Left ventricle myocardium inferior (tissue), 1 donor: ENCODE measurements at regions not wholly inside any gene's neighbourhood (a gene's known extent, or its start where the extent isn't known, plus 50 kb on each side); places are given as distances from the start of the nearest gene placed in this dataset.

Experiments used
- DNase-seq: peaks from one replicate; pipeline ENCODE4 v3.0.0-alpha.2; 2020
- H3K27ac ChIP-seq: fragments of 200-600 bp; replicated peaks from 2 replicates; pipeline ENCODE4 v1.8.0; 2021
- H3K27me3 ChIP-seq: fragments of 200-600 bp; 2 replicates; pipeline ENCODE4 v1.8.0; 2021; ENCODE audit warnings: low read depth
- H3K36me3 ChIP-seq: fragments of 200-600 bp; 2 replicates; pipeline ENCODE4 v1.8.0; 2021
- H3K4me1 ChIP-seq: fragments of 200-600 bp; 2 replicates; pipeline ENCODE4 v1.8.0; 2021
- H3K4me3 ChIP-seq: fragments of 200-600 bp; 2 replicates; pipeline ENCODE4 v1.8.0; 2021; ENCODE audit warnings: mild to moderate bottlenecking, moderate library complexity
- H3K9me3 ChIP-seq: fragments of 200-600 bp; replicated peaks from 2 replicates; pipeline ENCODE4 v1.8.0; 2021
- CTCF ChIP-seq: fragments of 200-600 bp; IDR thresholded peaks from 2 replicates; pipeline ENCODE4 v1.8.0; 2021; ENCODE audit warnings: antibody characterized with exemption, mild to moderate bottlenecking, borderline replicate concordance
- intact Hi-C: fragments of 100-400 bp; cut with micrococcal nuclease; formaldehyde crosslinking; loops from one replicate; pipeline ENCODE4 v1.11.0; 2022
- donor health status: DM: no; HTN: yes; CAD: no; lungs with severe emphysema.

GRCh38 chr10:3366735-3367405 lies 194.3 kb upstream of the PITRM1 start:
- TF ChIP-seq CTCF: no peak
- intact Hi-C loops: no loop called here
- Histone ChIP-seq H3K4me1 (no peaks in the 10 kb centered on the region), H3K36me3 (no peaks in the 10 kb centered on the region), H3K27me3 (no peaks in the 10 kb centered on the region), H3K4me3 (no peak overlapping the region), H3K9me3 (peaks cover 4% of the 10 kb centered on the region), H3K27ac (no peak overlapping the region)
- no peak for DNase-seq

GRCh38 chr10:3366043-3366442 lies 193.5 kb upstream of the PITRM1 start:
- intact Hi-C loops: no loop called here
- Histone ChIP-seq H3K27ac (no peak overlapping the region), H3K27me3 (no peaks in the 10 kb centered on the region), H3K4me1 (no peaks in the 10 kb centered on the region), H3K4me3 (no peak overlapping the region), H3K9me3 (peaks cover 13% of the 10 kb centered on the region), H3K36me3 (no peaks in the 10 kb centered on the region)
- no peak for TF ChIP-seq CTCF
- no peak for DNase-seq

GRCh38 chr10:3365630-3366029 lies 193.0 kb upstream of the PITRM1 start:
- no peaks in the 10 kb centered on the region for H3K36me3 ChIP-seq
- no peak overlapping the region for H3K4me3 ChIP-seq
- no peak overlapping the region for H3K27ac ChIP-seq
- H3K4me1 ChIP-seq: no peaks in the 10 kb centered on the region
- H3K27me3 ChIP-seq: no peaks in the 10 kb centered on the region
- intact Hi-C loops: no loop called here
- no peak for TF ChIP-seq CTCF
- DNase-seq: no peak
- peaks cover 14% of the 10 kb centered on the region for H3K9me3 ChIP-seq

GRCh38 chr10:3364768-3365480 lies 192.3 kb upstream of the PITRM1 start:
- H3K36me3 ChIP-seq: no peaks in the 10 kb centered on the region
- intact Hi-C loops: no loop called here
- H3K4me3 ChIP-seq: no peak overlapping the region
- H3K9me3 ChIP-seq: peaks cover 14% of the 10 kb centered on the region
- H3K27me3 ChIP-seq: no peaks in the 10 kb centered on the region
- no peak overlapping the region for H3K27ac ChIP-seq
- H3K4me1 ChIP-seq: no peaks in the 10 kb centered on the region
- no peak for DNase-seq
- TF ChIP-seq CTCF: no peak

- no peak for DNase-seq
- H3K36me3 ChIP-seq: no peaks in the 10 kb centered on the region
- H3K9me3 ChIP-seq: peaks cover 16% of the 10 kb centered on the region
- H3K4me3 ChIP-seq: no peak overlapping the region
- H3K27me3 ChIP-seq: no peaks in the 10 kb centered on the region
- intact Hi-C loops: no loop called here
- H3K4me1 ChIP-seq: no peaks in the 10 kb centered on the region
- no peak for TF ChIP-seq CTCF
- no peak overlapping the region for H3K27ac ChIP-seq
Observed at GRCh38 chr10:3363311-3364045, 190.9 kb upstream of the PITRM1 start.
